Common myeloid progenitor, CD34-positive (primary cell): ENCODE measurements at regions not wholly inside any gene's neighbourhood (a gene's known extent, or its start where the extent isn't known, plus 50 kb on each side); places are given as distances from the start of the nearest gene placed in this dataset.
"Not testable (repeated sequence)": the region's sequence is repeated elsewhere in the genome, so short reads cannot be mapped to it uniquely, and the experiment has no call there.

Experiments
- CTCF ChIA-PET: fragments of 350-600 bp; sonication (Branson Sonifier 250); formaldehyde crosslinking; loops from one replicate; lab custom pipeline; 2021; ENCODE audit warnings: antibody characterized with exemption; lab: Charles Lee
- POLR2A ChIA-PET: fragments of 350-600 bp; sonication (Branson Sonifier 250); formaldehyde crosslinking; loops from one replicate; lab custom pipeline; 2021; ENCODE audit warnings: antibody characterized with exemption; lab: Charles Lee
- DNase-seq, 3 donors: peaks; one replicate each; pipeline versions ENCODE4 v3.0.0 to v3.0.0-alpha.2; 2013
- H3K27ac ChIP-seq, 2 experiments: 1 replicate in 1 of 2; 2 replicates in 1 of 2; pipeline ENCODE4 v1.7.0; 2013; ENCODE audit warnings: inconsistent platforms in 2 of 2, low read length in 2 of 2, mild to moderate bottlenecking in 2 of 2, low read depth in 1 of 2, moderate library complexity in 1 of 2; ENCODE audit not compliant: severe bottlenecking in 2 of 2, insufficient read depth in 1 of 2, poor library complexity in 1 of 2
- H3K27me3 ChIP-seq, 5 experiments: replicated peaks in 2 of 5; 1 replicate in 3 of 5; 2 replicates in 2 of 5; pipeline versions ENCODE4 v1.6.1 to v1.7.0; 2013; ENCODE audit warnings: low read length in 4 of 5, mild to moderate bottlenecking in 2 of 5, moderate library complexity in 2 of 5, inconsistent platforms in 1 of 5; ENCODE audit not compliant: insufficient read depth in 5 of 5, control insufficient read depth in 4 of 5
- H3K36me3 ChIP-seq, 4 experiments: 1 replicate in 2 of 4; 2 replicates in 2 of 4; pipeline versions ENCODE4 v1.6.1 to v1.7.0; 2013; ENCODE audit warnings: low read length in 3 of 4, control low read depth in 1 of 4, mild to moderate bottlenecking in 1 of 4; ENCODE audit not compliant: control insufficient read depth in 4 of 4, insufficient read depth in 4 of 4
- H3K4me1 ChIP-seq, 4 experiments: 1 replicate in 3 of 4; 2 replicates in 1 of 4; pipeline versions ENCODE4 v1.6.1 to v1.7.1; 2013; ENCODE audit warnings: low read length in 3 of 4, mild to moderate bottlenecking in 3 of 4, control low read depth in 1 of 4, inconsistent platforms in 1 of 4, moderate library complexity in 1 of 4; ENCODE audit not compliant: control insufficient read depth in 4 of 4, insufficient read depth in 4 of 4; ENCODE audit errors: control extremely low read depth in 1 of 4
- H3K4me3 ChIP-seq, 7 experiments: 1 replicate in 4 of 7; 2 replicates in 3 of 7; pipeline versions ENCODE4 v1.5.1 to v1.7.0; 2013; ENCODE audit warnings: mild to moderate bottlenecking in 7 of 7, low read length in 6 of 7, moderate library complexity in 6 of 7, inconsistent platforms in 2 of 7, low read depth in 2 of 7, control low read depth in 1 of 7; ENCODE audit not compliant: insufficient read depth in 4 of 7, control insufficient read depth in 1 of 7; ENCODE audit errors: extremely low read depth in 1 of 7
- H3K9me3 ChIP-seq, 5 experiments: 1 replicate in 4 of 5; 2 replicates in 1 of 5; pipeline versions ENCODE4 v1.6.1 to v1.7.1; 2013; ENCODE audit warnings: low read length in 4 of 5, mild to moderate bottlenecking in 2 of 5, inconsistent platforms in 1 of 5, low read depth in 1 of 5, moderate library complexity in 1 of 5; ENCODE audit not compliant: control insufficient read depth in 4 of 5, insufficient read depth in 2 of 5; ENCODE audit errors: control extremely low read depth in 1 of 5
- whole genome bisulfite sequencing: methylation state at CpG from one replicate; pipeline ENCODE4 v1.1.5; 2013; ENCODE audit not compliant: insufficient coverage; 5-methylcytosine and 5-hydroxymethylcytosine counted together

DNA sequence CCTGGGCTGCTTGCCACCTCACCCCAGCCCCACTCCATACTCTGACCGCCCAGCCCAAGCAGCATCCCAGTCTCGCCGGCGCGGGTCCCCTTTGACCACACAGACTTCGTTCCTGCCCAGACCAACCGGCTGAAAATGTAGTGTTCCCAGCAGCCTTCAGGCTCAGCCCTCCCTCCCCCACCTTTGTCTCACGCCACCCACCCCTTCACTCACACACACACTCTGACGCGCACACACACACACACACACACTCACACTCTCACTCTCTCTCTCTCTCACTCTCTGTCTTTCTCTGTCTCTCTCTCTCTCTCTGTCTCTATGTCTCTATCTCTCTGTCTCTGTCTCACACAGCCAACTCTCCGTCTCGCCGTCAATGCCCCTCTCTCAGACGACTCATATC, 61.0 kb upstream of the FCGR2A start:
- WGBS, result no CpG with 5 or more reads among the region's 14 CpGs
- H3K9me3 ChIP-seq, H3K27ac ChIP-seq, H3K4me3 ChIP-seq, H3K36me3 ChIP-seq, CTCF ChIA-PET, POLR2A ChIA-PET, DNase-seq: not testable (repeated sequence)
- Histone ChIP-seq H3K4me1 (peaks cover 0 to 11% (median 6%) of the 10 kb centered on the region in 4 experiments), H3K27me3 (peaks cover 1 to 14% (median 9%) of the 10 kb centered on the region in 5 experiments)

DNA sequence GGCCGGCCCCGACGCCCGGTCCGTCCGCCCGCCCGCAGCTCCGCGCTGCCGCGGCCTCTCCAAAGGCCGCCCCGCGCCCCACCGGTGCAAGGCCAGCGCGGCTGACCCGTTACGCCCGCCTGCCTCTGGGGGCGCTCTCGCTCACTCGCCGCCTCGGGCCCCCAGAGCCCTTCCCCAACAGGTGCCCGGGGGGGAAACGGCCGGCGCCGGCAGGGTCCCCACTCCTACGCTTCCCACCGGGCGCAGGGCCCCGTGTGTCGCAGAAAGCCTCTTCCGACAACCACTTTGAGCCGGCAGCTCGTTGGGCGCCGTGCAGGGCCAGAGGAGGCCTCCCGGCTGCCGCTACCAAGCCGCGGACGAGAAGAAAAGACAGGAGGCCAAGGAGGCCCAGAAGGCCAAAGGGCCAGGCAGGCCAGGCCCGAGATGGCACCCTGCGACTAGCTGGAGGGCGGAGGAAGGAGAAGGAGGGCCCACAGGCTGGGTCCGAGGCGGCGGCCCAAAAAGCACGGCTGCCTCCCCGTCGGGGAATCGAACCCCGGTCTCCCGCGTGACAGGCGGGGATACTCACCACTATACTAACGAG, 64.9 kb upstream of the FCGR2A start:
- Histone ChIP-seq H3K4me3 (peak overlapping the region; percentile 38 to 83 (median 72)), H3K36me3 (no peaks in the 10 kb centered on the region), H3K9me3 (peaks cover 0 to 6% (median 3%) of the 10 kb centered on the region in 5 experiments), H3K4me1 (peaks cover 0 to 11% (median 6%) of the 10 kb centered on the region in 4 experiments), H3K27ac (no peak overlapping the region), H3K27me3 (peaks cover 12 to 44% (median 25%) of the 10 kb centered on the region in 5 experiments)
- DNase-seq, result peak; percentile 60 to 74 (median 67)
- ChIA-PET CTCF (interaction anchor here (0.7 to 3.2 kb wide), 6 partner anchors 11 to 298 kb away, joined by 3 to 14 read pairs (median 4); no protein-coding TSS in a partner anchor), POLR2A (no interaction called here)
- WGBS, result under 1% methylated on average over 46 of the region's 61 CpGs

GRCh38 chr1:161439280-161440232, 65.7 kb upstream of the FCGR2A start:
- Histone ChIP-seq H3K4me3 (peak overlapping the region; percentile 38 to 80 (median 71)), H3K4me1 (peaks cover 0 to 11% (median 6%) of the 10 kb centered on the region in 4 experiments), H3K27ac (no peak overlapping the region), H3K36me3 (no peaks in the 10 kb centered on the region), H3K27me3 (peaks cover 12 to 45% (median 23%) of the 10 kb centered on the region in 5 experiments), H3K9me3 (peaks cover 0 to 5% (median 0%) of the 10 kb centered on the region in 5 experiments)
- CTCF ChIA-PET, result interaction anchor here (1.0 to 3.2 kb wide), 5 partner anchors 10 to 39 kb away, joined by 3 to 14 read pairs (median 5); no protein-coding TSS in a partner anchor
- 28% methylated on average over 28 of the region's 44 CpGs for WGBS
- POLR2A ChIA-PET, result no interaction called here
- peak in 2 of 3 donors; percentile 33 to 49 for DNase-seq

- CTCF ChIA-PET, POLR2A ChIA-PET, H3K27ac ChIP-seq, DNase-seq, H3K36me3 ChIP-seq, H3K9me3 ChIP-seq, H3K4me3 ChIP-seq, H3K4me1 ChIP-seq: not testable (repeated sequence)
- WGBS, result 89% methylated on average over 5 of the region's 5 CpGs
- peaks cover 8 to 55% (median 20%) of the 10 kb centered on the region in 5 experiments for H3K27me3 ChIP-seq
Observed at GRCh38 chr1:161433191-161433590, 65.5 kb upstream of the CFAP126 start.

- no peak for DNase-seq
- no peak overlapping the region for H3K27ac ChIP-seq
- peaks cover 0 to 4% (median 1%) of the 10 kb centered on the region in 4 experiments for H3K4me1 ChIP-seq
- peaks cover 10 to 52% (median 22%) of the 10 kb centered on the region in 5 experiments for H3K27me3 ChIP-seq
- H3K9me3 ChIP-seq, result no peaks in the 10 kb centered on the region
- ChIA-PET CTCF (no interaction called here), POLR2A (no interaction called here)
- no peak overlapping the region for H3K4me3 ChIP-seq
- no peaks in the 10 kb centered on the region for H3K36me3 ChIP-seq
- 80% methylated on average over 2 of the region's 2 CpGs for WGBS
Observed at GRCh38 chr1:161432091-161432490, 64.4 kb upstream of the CFAP126 start.

GRCh38 chr1:161427733-161428516, 60.2 kb upstream of the CFAP126 start:
- peaks cover 14 to 38% (median 19%) of the 10 kb centered on the region in 5 experiments for H3K27me3 ChIP-seq
- CTCF ChIA-PET, result interaction anchor here (1.4 to 1.5 kb wide), 2 partner anchors 10 to 12 kb away, joined by 4 to 5 read pairs; no protein-coding TSS in a partner anchor
- H3K9me3 ChIP-seq, result no peaks in the 10 kb centered on the region
- 13% methylated on average over 6 of the region's 18 CpGs for WGBS
- peaks cover 0 to 4% (median 1%) of the 10 kb centered on the region in 4 experiments for H3K4me1 ChIP-seq
- peak overlapping the region in 1 of 2 experiments; percentile 59 for H3K27ac ChIP-seq
- no peaks in the 10 kb centered on the region for H3K36me3 ChIP-seq
- peak; percentile 42 to 70 (median 67) for DNase-seq
- POLR2A ChIA-PET, result no interaction called here
- H3K4me3 ChIP-seq, result peak overlapping the region in 4 of 7 experiments; percentile 2 to 51 (median 48)
